NCI-H1694 treated with DMSO at 0.1 percent for 48 hours (cell line): ENCODE measurements at regions not wholly inside any gene's neighbourhood (a gene's known extent, or its start where the extent isn't known, plus 50 kb on each side); places are given as distances from the start of the nearest gene placed in this dataset.
"Not testable (repeated sequence)": the region's sequence is repeated elsewhere in the genome, so short reads cannot be mapped to it uniquely, and the experiment has no call there.

Experiments used
- DNase-seq: peaks from one replicate; lab custom pipeline; 2025; lab: John Stamatoyannopoulos, UW

- DNase-seq = no peak
These were observed 457.7 kb upstream of the TMEM132C start for GRCh38 chr12:127809275-127809674.

- DNase-seq = no peak
These were observed 456.9 kb upstream of the TMEM132C start for GRCh38 chr12:127810041-127810440.

GRCh38 chr12:127810459-127810858 lies 456.5 kb upstream of the TMEM132C start:
- not testable (repeated sequence) for DNase-seq

- DNase-seq = no peak
These were observed 455.0 kb upstream of the TMEM132C start for GRCh38 chr12:127811988-127812387.

- DNase-seq = no peak
These were observed 453.8 kb upstream of the TMEM132C start for GRCh38 chr12:127813147-127813546.

- DNase-seq = no peak
These were observed 447.9 kb upstream of the TMEM132C start for GRCh38 chr12:127819056-127819455.

GRCh38 chr12:127820271-127820670 lies 446.7 kb upstream of the TMEM132C start:
- DNase-seq = no peak

GRCh38 chr12:127820846-127821245 lies 446.1 kb upstream of the TMEM132C start:
- no peak for DNase-seq

- DNase-seq = no peak
These were observed 444.1 kb upstream of the TMEM132C start for GRCh38 chr12:127822809-127823411.

- DNase-seq = no peak
These were observed 443.2 kb upstream of the TMEM132C start for GRCh38 chr12:127823801-127824200.

- no peak for DNase-seq
These were observed 437.5 kb upstream of the TMEM132C start for GRCh38 chr12:127829281-127830064.

- DNase-seq = no peak
These were observed 436.9 kb upstream of the TMEM132C start for GRCh38 chr12:127830065-127830460.

GRCh38 chr12:127830730-127831129 lies 436.2 kb upstream of the TMEM132C start:
- DNase-seq = no peak

GRCh38 chr12:127832172-127832571 lies 434.8 kb upstream of the TMEM132C start:
- no peak for DNase-seq

- DNase-seq = not testable (repeated sequence)
These were observed 430.2 kb upstream of the TMEM132C start for GRCh38 chr12:127836802-127837201.

GRCh38 chr12:127857661-127858060 lies 409.3 kb upstream of the TMEM132C start:
- no peak for DNase-seq

GRCh38 chr12:127860536-127860935 lies 406.4 kb upstream of the TMEM132C start:
- no peak for DNase-seq

- no peak for DNase-seq
These were observed 405.6 kb upstream of the TMEM132C start for GRCh38 chr12:127861406-127861805.

GRCh38 chr12:127873306-127873705 lies 393.7 kb upstream of the TMEM132C start:
- DNase-seq = no peak

GRCh38 chr12:127881371-127882140 lies 385.4 kb upstream of the TMEM132C start:
- DNase-seq = no peak

GRCh38 chr12:127883013-127883412 lies 384.0 kb upstream of the TMEM132C start:
- DNase-seq = no peak

- DNase-seq = no peak
These were observed 380.8 kb upstream of the TMEM132C start for GRCh38 chr12:127885954-127886750.
